ENCODE measurements at regions not wholly inside any gene's neighbourhood (a gene's known extent, or its start where the extent isn't known, plus 50 kb on each side); places are given as distances from the start of the nearest gene placed in this dataset.

GRCh38 chr21:34205811-34206571, 132.6 kb downstream of the MRPS6 start:
- Mint-ChIP-seq H3K9me3 (peaks cover 18% of the 10 kb centered on the region), H3K27ac (peak overlapping the region; percentile 58), H3K4me3 (peak overlapping the region; percentile 40), H3K27me3 (ENCODE audit: low read depth) (no peaks in the 10 kb centered on the region), H3K4me1 (ENCODE audit: low read depth) (peaks cover 27% of the 10 kb centered on the region), H3K36me3 (ENCODE audit: low read depth) (peaks cover 3% of the 10 kb centered on the region)
- no peak for DNase-seq (ENCODE audit: low spot score)

GRCh38 chr21:34213959-34214358, 140.6 kb downstream of the MRPS6 start:
- no peak overlapping the region for H3K4me3 Mint-ChIP-seq
- H3K27me3 Mint-ChIP-seq (ENCODE audit: low read depth) = peaks cover 2% of the 10 kb centered on the region
- H3K9me3 Mint-ChIP-seq = peaks cover 42% of the 10 kb centered on the region
- no peak overlapping the region for H3K27ac Mint-ChIP-seq
- H3K4me1 Mint-ChIP-seq (ENCODE audit: low read depth) = peaks cover 1% of the 10 kb centered on the region
- peaks cover 10% of the 10 kb centered on the region for H3K36me3 Mint-ChIP-seq (ENCODE audit: low read depth)
- DNase-seq (ENCODE audit: low spot score) = no peak

- Mint-ChIP-seq H3K4me1 (ENCODE audit: low read depth) (peaks cover 1% of the 10 kb centered on the region), H3K9me3 (peaks cover 28% of the 10 kb centered on the region), H3K4me3 (no peak overlapping the region), H3K36me3 (ENCODE audit: low read depth) (peaks cover 9% of the 10 kb centered on the region), H3K27me3 (ENCODE audit: low read depth) (peaks cover 2% of the 10 kb centered on the region), H3K27ac (no peak overlapping the region)
- DNase-seq (ENCODE audit: low spot score) = no peak
These were observed 142.1 kb downstream of the MRPS6 start for GRCh38 chr21:34215501-34215900.

GRCh38 chr21:34215911-34216717, 142.7 kb downstream of the MRPS6 start:
- Mint-ChIP-seq H3K27me3 (ENCODE audit: low read depth) (peaks cover 2% of the 10 kb centered on the region), H3K36me3 (ENCODE audit: low read depth) (peaks cover 9% of the 10 kb centered on the region), H3K9me3 (peaks cover 27% of the 10 kb centered on the region), H3K4me3 (no peak overlapping the region), H3K4me1 (ENCODE audit: low read depth) (peaks cover 4% of the 10 kb centered on the region), H3K27ac (no peak overlapping the region)
- DNase-seq (ENCODE audit: low spot score) = no peak

- Mint-ChIP-seq H3K27me3 (ENCODE audit: low read depth) (peaks cover 2% of the 10 kb centered on the region), H3K9me3 (peaks cover 23% of the 10 kb centered on the region), H3K27ac (no peak overlapping the region), H3K4me1 (ENCODE audit: low read depth) (peaks cover 4% of the 10 kb centered on the region), H3K4me3 (no peak overlapping the region), H3K36me3 (ENCODE audit: low read depth) (peaks cover 9% of the 10 kb centered on the region)
- no peak for DNase-seq (ENCODE audit: low spot score)
These were observed 143.3 kb downstream of the MRPS6 start for GRCh38 chr21:34216718-34217032.

- Mint-ChIP-seq H3K36me3 (ENCODE audit: low read depth) (peaks cover 9% of the 10 kb centered on the region), H3K4me1 (ENCODE audit: low read depth) (peaks cover 4% of the 10 kb centered on the region), H3K9me3 (peaks cover 22% of the 10 kb centered on the region), H3K27ac (no peak overlapping the region), H3K27me3 (ENCODE audit: low read depth) (peaks cover 2% of the 10 kb centered on the region), H3K4me3 (no peak overlapping the region)
- no peak for DNase-seq (ENCODE audit: low spot score)
These were observed 143.9 kb downstream of the MRPS6 start for GRCh38 chr21:34217263-34217662.

GRCh38 chr21:34219334-34220060, 144.3 kb upstream of the KCNE2 start:
- H3K9me3 Mint-ChIP-seq = peaks cover 10% of the 10 kb centered on the region
- peaks cover 4% of the 10 kb centered on the region for H3K4me1 Mint-ChIP-seq (ENCODE audit: low read depth)

GRCh38 chr21:34220556-34221195, 143.1 kb upstream of the KCNE2 start:
- DNase-seq (ENCODE audit: low spot score) = no peak
- Mint-ChIP-seq H3K9me3 (peaks cover under 1% of the 10 kb centered on the region), H3K4me1 (ENCODE audit: low read depth) (peaks cover 2% of the 10 kb centered on the region), H3K4me3 (no peak overlapping the region), H3K27me3 (ENCODE audit: low read depth) (peaks cover 2% of the 10 kb centered on the region), H3K27ac (no peak overlapping the region), H3K36me3 (ENCODE audit: low read depth) (no peaks in the 10 kb centered on the region)

More at GRCh38 chr21:34219334-34220060, 144.3 kb upstream of the KCNE2 start:
- Mint-ChIP-seq H3K36me3 (ENCODE audit: low read depth) (peaks cover 4% of the 10 kb centered on the region), H3K4me3 (no peak overlapping the region), H3K27ac (no peak overlapping the region), H3K27me3 (ENCODE audit: low read depth) (peaks cover 2% of the 10 kb centered on the region)
- DNase-seq (ENCODE audit: low spot score) = no peak

- Mint-ChIP-seq H3K4me1 (ENCODE audit: low read depth) (peaks cover 2% of the 10 kb centered on the region), H3K27me3 (ENCODE audit: low read depth) (peaks cover 2% of the 10 kb centered on the region), H3K9me3 (no peaks in the 10 kb centered on the region), H3K4me3 (no peak overlapping the region), H3K27ac (no peak overlapping the region), H3K36me3 (ENCODE audit: low read depth) (no peaks in the 10 kb centered on the region)
- DNase-seq (ENCODE audit: low spot score) = no peak
These were observed 142.3 kb upstream of the KCNE2 start for GRCh38 chr21:34221331-34222030.

- Mint-ChIP-seq H3K9me3 (no peaks in the 10 kb centered on the region), H3K4me1 (ENCODE audit: low read depth) (peaks cover 2% of the 10 kb centered on the region), H3K27me3 (ENCODE audit: low read depth) (no peaks in the 10 kb centered on the region), H3K4me3 (no peak overlapping the region), H3K36me3 (ENCODE audit: low read depth) (no peaks in the 10 kb centered on the region), H3K27ac (no peak overlapping the region)
- DNase-seq (ENCODE audit: low spot score) = no peak
These were observed 141.8 kb upstream of the KCNE2 start for GRCh38 chr21:34222031-34222335.

GRCh38 chr21:34223376-34223775, 140.4 kb upstream of the KCNE2 start:
- Mint-ChIP-seq H3K4me3 (no peak overlapping the region), H3K36me3 (ENCODE audit: low read depth) (no peaks in the 10 kb centered on the region), H3K4me1 (ENCODE audit: low read depth) (peaks cover 2% of the 10 kb centered on the region), H3K27ac (no peak overlapping the region), H3K9me3 (no peaks in the 10 kb centered on the region), H3K27me3 (ENCODE audit: low read depth) (no peaks in the 10 kb centered on the region)
- DNase-seq (ENCODE audit: low spot score) = no peak

GRCh38 chr21:34227386-34227852, 136.4 kb upstream of the KCNE2 start:
- Mint-ChIP-seq H3K4me3 (no peak overlapping the region), H3K27me3 (ENCODE audit: low read depth) (no peaks in the 10 kb centered on the region), H3K27ac (no peak overlapping the region), H3K4me1 (ENCODE audit: low read depth) (no peaks in the 10 kb centered on the region), H3K9me3 (no peaks in the 10 kb centered on the region), H3K36me3 (ENCODE audit: low read depth) (no peaks in the 10 kb centered on the region)
- no peak for DNase-seq (ENCODE audit: low spot score)

GRCh38 chr21:34228792-34229191, 135.0 kb upstream of the KCNE2 start:
- H3K27me3 Mint-ChIP-seq (ENCODE audit: low read depth) = no peaks in the 10 kb centered on the region

More at GRCh38 chr21:34228792-34229191, 135.0 kb upstream of the KCNE2 start:
- Mint-ChIP-seq H3K9me3 (no peaks in the 10 kb centered on the region), H3K36me3 (ENCODE audit: low read depth) (no peaks in the 10 kb centered on the region), H3K27ac (no peak overlapping the region), H3K4me1 (ENCODE audit: low read depth) (no peaks in the 10 kb centered on the region), H3K4me3 (no peak overlapping the region)
- no peak for DNase-seq (ENCODE audit: low spot score)
